Endodermal cell (in vitro differentiated cells): ENCODE measurements at regions not wholly inside any gene's neighbourhood (a gene's known extent, or its start where the extent isn't known, plus 50 kb on each side); places are given as distances from the start of the nearest gene placed in this dataset.

Experiments
- DNase-seq: peaks from one replicate; pipeline ENCODE4 v3.0.0-alpha.2; 2017
- H3K27ac ChIP-seq: 2 replicates; pipeline ENCODE4 v1.5.1; 2013; ENCODE audit warnings: mild to moderate bottlenecking, low read depth, low read length, moderate library complexity
- H3K27me3 ChIP-seq: 2 replicates; pipeline ENCODE4 v1.6.1; 2013; ENCODE audit warnings: mild to moderate bottlenecking, low read length, moderate library complexity; ENCODE audit not compliant: insufficient read depth, control insufficient read depth, poor library complexity, severe bottlenecking
- H3K36me3 ChIP-seq: 2 replicates; pipeline ENCODE4 v1.7.0; 2013; ENCODE audit warnings: mild to moderate bottlenecking, low read length, moderate library complexity; ENCODE audit not compliant: control insufficient read depth, insufficient read depth
- H3K4me1 ChIP-seq: one replicate; pipeline ENCODE4 v1.7.0; 2013; ENCODE audit warnings: low read length; ENCODE audit not compliant: control insufficient read depth, insufficient read depth
- H3K4me3 ChIP-seq: 2 replicates; pipeline ENCODE4 v1.5.1; 2013; ENCODE audit warnings: mild to moderate bottlenecking, low read length, moderate library complexity
- H3K9ac ChIP-seq: 2 replicates; pipeline ENCODE4 v1.6.1; 2013; ENCODE audit warnings: mild to moderate bottlenecking, low read length, moderate library complexity; ENCODE audit not compliant: poor library complexity, severe bottlenecking; ENCODE audit errors: extremely low read depth
- H3K9me3 ChIP-seq: 2 replicates; pipeline ENCODE4 v1.6.1; 2013; ENCODE audit warnings: mild to moderate bottlenecking, low read length, moderate library complexity; ENCODE audit not compliant: control insufficient read depth
- H3K27ac Mint-ChIP-seq: 2 replicates; pipeline ENCODE4 v1.8.0; 2020; ENCODE audit warnings: mixed read lengths
- H3K27me3 Mint-ChIP-seq: 2 replicates; pipeline ENCODE4 v1.8.0; 2021; ENCODE audit warnings: mild to moderate bottlenecking, mixed read lengths; ENCODE audit not compliant: insufficient read depth
- H3K36me3 Mint-ChIP-seq: 2 replicates; pipeline ENCODE4 v1.8.0; 2020; ENCODE audit warnings: low read depth, mixed read lengths
- H3K4me1 Mint-ChIP-seq: 2 replicates; pipeline ENCODE4 v1.8.0; 2020; ENCODE audit warnings: mixed read lengths
- H3K4me3 Mint-ChIP-seq: 2 replicates; pipeline ENCODE4 v1.8.0; 2020; ENCODE audit warnings: mild to moderate bottlenecking, moderate library complexity, mixed read lengths
- H3K9me3 Mint-ChIP-seq: 2 replicates; pipeline ENCODE4 v1.8.0; 2020; ENCODE audit warnings: mild to moderate bottlenecking, mixed read lengths
- CTCF ChIP-seq: fragments of 200-600 bp; sonication (generic); conservative IDR thresholded peaks from 2 replicates; pipeline ENCODE4 v1.5.0; 2021; ENCODE audit warnings: antibody characterized with exemption, mild to moderate bottlenecking
- WGBS, 2 experiments: methylation state at CpG; one replicate each; pipeline versions ENCODE4 v1.1.5 to v1.1.7; 2013; ENCODE audit warnings: missing lambda C conversion rate in 2 of 2, mixed read lengths in 1 of 2; ENCODE audit not compliant: insufficient coverage in 1 of 2, insufficient read length in 1 of 2; 5-methylcytosine and 5-hydroxymethylcytosine counted together

DNA sequence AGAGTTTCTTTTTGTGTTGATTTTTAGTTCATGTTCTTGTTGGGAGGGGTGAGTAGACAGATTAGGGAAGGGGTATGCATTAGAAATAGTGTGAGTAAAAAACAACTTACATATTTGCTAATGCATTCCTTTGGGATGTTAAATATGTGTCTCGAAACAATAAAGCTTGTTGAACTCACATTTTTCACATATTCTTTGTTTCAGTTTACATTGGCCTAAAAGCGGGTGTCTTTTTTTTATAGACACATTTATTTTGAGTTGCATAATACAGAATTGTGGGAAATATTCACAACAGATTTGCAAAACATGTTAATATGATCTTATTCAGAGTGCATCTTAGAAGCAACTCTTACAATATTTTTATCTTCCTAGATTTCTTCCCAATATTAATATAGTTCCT is 337.5 kb upstream of the CNTNAP2 start:
- no peaks in the 10 kb centered on the region for H3K9me3 ChIP-seq
- no peaks in the 10 kb centered on the region for H3K27me3 ChIP-seq
- Mint-ChIP-seq H3K27me3 (no peaks in the 10 kb centered on the region), H3K4me3 (no peak overlapping the region), H3K36me3 (no peaks in the 10 kb centered on the region), H3K9me3 (peaks cover 3% of the 10 kb centered on the region), H3K4me1 (no peaks in the 10 kb centered on the region), H3K27ac (no peak overlapping the region)
- DNase-seq, result no peak
- H3K27ac ChIP-seq, result no peak overlapping the region
- no peaks in the 10 kb centered on the region for H3K4me1 ChIP-seq
- TF ChIP-seq CTCF, result no peak
- no peak overlapping the region for H3K4me3 ChIP-seq
- H3K9ac ChIP-seq, result no peak overlapping the region
- WGBS, 2 experiments, result 95% methylated on average over 2 of the region's 2 CpGs; no CpG with 5 or more reads in 1 of the 2 experiments
- no peaks in the 10 kb centered on the region for H3K36me3 ChIP-seq

GRCh38 chr7:145774777-145775176 is 341.8 kb upstream of the CNTNAP2 start:
- no peak for TF ChIP-seq CTCF
- Mint-ChIP-seq H3K27ac (no peak overlapping the region), H3K4me3 (no peak overlapping the region), H3K9me3 (peaks cover 3% of the 10 kb centered on the region), H3K27me3 (no peaks in the 10 kb centered on the region), H3K36me3 (no peaks in the 10 kb centered on the region), H3K4me1 (no peaks in the 10 kb centered on the region)
- DNase-seq, result no peak
- Histone ChIP-seq H3K4me1 (no peaks in the 10 kb centered on the region), H3K4me3 (no peak overlapping the region), H3K27ac (no peak overlapping the region), H3K36me3 (no peaks in the 10 kb centered on the region), H3K9me3 (no peaks in the 10 kb centered on the region), H3K27me3 (no peaks in the 10 kb centered on the region), H3K9ac (no peak overlapping the region)
- WGBS, 2 experiments, result 77 to 100% methylated on average over 1 of the region's 2 CpGs

DNA sequence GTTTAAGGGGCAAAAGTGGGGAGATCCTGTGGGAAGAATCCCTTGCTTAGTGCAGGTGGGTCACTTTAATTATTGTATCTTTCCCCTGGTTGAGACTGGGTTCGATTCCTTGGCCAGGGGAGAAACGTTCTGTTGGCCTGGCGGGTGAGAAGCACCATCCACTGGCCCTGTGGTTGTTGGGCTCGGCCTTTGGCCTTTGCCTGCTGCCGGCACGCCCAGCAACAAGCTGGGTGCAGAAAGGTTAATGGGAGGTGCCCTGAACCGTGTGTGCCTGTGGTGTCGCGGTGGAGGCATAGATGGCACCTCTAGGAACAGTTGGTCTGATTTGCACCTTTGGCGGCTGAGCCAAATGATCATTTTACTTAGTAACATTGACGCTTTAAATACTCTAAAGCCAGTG is 363.6 kb upstream of the CNTNAP2 start:
- Histone ChIP-seq H3K4me1 (no peaks in the 10 kb centered on the region), H3K9ac (no peak overlapping the region), H3K36me3 (no peaks in the 10 kb centered on the region), H3K27ac (no peak overlapping the region), H3K9me3 (no peaks in the 10 kb centered on the region), H3K27me3 (no peaks in the 10 kb centered on the region), H3K4me3 (no peak overlapping the region)
- Mint-ChIP-seq H3K4me1 (no peaks in the 10 kb centered on the region), H3K36me3 (no peaks in the 10 kb centered on the region), H3K27ac (no peak overlapping the region), H3K27me3 (no peaks in the 10 kb centered on the region), H3K4me3 (no peak overlapping the region), H3K9me3 (peaks cover 3% of the 10 kb centered on the region)
- TF ChIP-seq CTCF, result no peak
- WGBS, 2 experiments, result 92 to 98% methylated on average over 5 to 11 of the region's 11 CpGs
- DNase-seq, result no peak
